ENCODE measurements at regions not wholly inside any gene's neighbourhood (a gene's known extent, or its start where the extent isn't known, plus 50 kb on each side); places are given as distances from the start of the nearest gene placed in this dataset.
"Not testable (repeated sequence)": the region's sequence is repeated elsewhere in the genome, so short reads cannot be mapped to it uniquely, and the experiment has no call there.

GRCh38 chr17:16873174-16874035 lies 98.5 kb downstream of the TNFRSF13B start:
- DNase-seq (ENCODE audit: low read depth) = peak; percentile 13
- H3K4me3 ChIP-seq (ENCODE audit: low read depth, low read length) = no peak overlapping the region
- peak; percentile 67 for TF ChIP-seq CTCF (IDR thresholded peaks at IDR 0.05; ENCODE audit: insufficient read depth, low read depth, low read length)

GRCh38 chr17:16872351-16873173 lies 99.4 kb downstream of the TNFRSF13B start:
- no peak for TF ChIP-seq CTCF (IDR thresholded peaks at IDR 0.05; ENCODE audit: insufficient read depth, low read depth, low read length)
- DNase-seq (ENCODE audit: low read depth) = no peak
- no peak overlapping the region for H3K4me3 ChIP-seq (ENCODE audit: low read depth, low read length)

GRCh38 chr17:16871446-16872190 lies 100.3 kb downstream of the TNFRSF13B start:
- not testable (repeated sequence) for H3K4me3 ChIP-seq (ENCODE audit: low read depth, low read length); DNase-seq (ENCODE audit: low read depth)

- H3K4me3 ChIP-seq (ENCODE audit: low read depth, low read length) = no peak overlapping the region
- no peak for DNase-seq (ENCODE audit: low read depth)
- no peak for TF ChIP-seq CTCF (IDR thresholded peaks at IDR 0.05; ENCODE audit: insufficient read depth, low read depth, low read length)
These were observed 101.4 kb downstream of the TNFRSF13B start for GRCh38 chr17:16870253-16871245.

GRCh38 chr17:16869531-16870252 lies 102.2 kb downstream of the TNFRSF13B start:
- DNase-seq (ENCODE audit: low read depth); H3K4me3 ChIP-seq (ENCODE audit: low read depth, low read length): not testable (repeated sequence)

- H3K4me3 ChIP-seq (ENCODE audit: low read depth, low read length); DNase-seq (ENCODE audit: low read depth): not testable (repeated sequence)
These were observed 103.3 kb downstream of the TNFRSF13B start for GRCh38 chr17:16868616-16869015.

- H3K4me3 ChIP-seq (ENCODE audit: low read depth, low read length); DNase-seq (ENCODE audit: low read depth): not testable (repeated sequence)
These were observed 104.4 kb downstream of the TNFRSF13B start for GRCh38 chr17:16867545-16867944.

GRCh38 chr17:16866841-16867240 lies 105.1 kb downstream of the TNFRSF13B start:
- H3K4me3 ChIP-seq (ENCODE audit: low read depth, low read length); DNase-seq (ENCODE audit: low read depth): not testable (repeated sequence)
